Inferior parietal cortex (tissue), 1 donor: ENCODE measurements at regions not wholly inside any gene's neighbourhood (a gene's known extent, or its start where the extent isn't known, plus 50 kb on each side); places are given as distances from the start of the nearest gene placed in this dataset.

Source experiments
- DNase-seq: peaks from one replicate; pipeline ENCODE4 v3.0.0-alpha.2; 2016; ENCODE audit errors: extremely low spot score

- no peak for DNase-seq
Observed at GRCh38 chr1:219993554-219994433, 52.5 kb downstream of the EPRS1 start.

GRCh38 chr1:219991919-219992318, 54.4 kb downstream of the EPRS1 start:
- no peak for DNase-seq

DNA sequence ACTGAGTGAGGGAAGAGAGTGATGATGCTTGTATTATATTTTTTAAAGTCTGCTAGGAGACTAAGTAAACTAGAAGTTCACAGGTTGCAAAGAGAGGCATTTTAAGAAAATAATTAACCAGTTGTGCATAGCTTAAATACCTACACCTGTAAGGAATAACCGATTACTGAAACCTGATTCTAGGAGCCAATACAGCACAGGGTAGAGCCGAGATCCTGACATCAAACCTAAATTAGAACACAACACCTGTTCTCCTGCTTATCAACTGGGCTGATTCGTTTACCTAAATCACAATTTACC, 54.8 kb downstream of the EPRS1 start:
- no peak for DNase-seq

- DNase-seq: peak; percentile 62
Observed at GRCh38 chr1:219990782-219991510, 55.4 kb downstream of the EPRS1 start.

DNA sequence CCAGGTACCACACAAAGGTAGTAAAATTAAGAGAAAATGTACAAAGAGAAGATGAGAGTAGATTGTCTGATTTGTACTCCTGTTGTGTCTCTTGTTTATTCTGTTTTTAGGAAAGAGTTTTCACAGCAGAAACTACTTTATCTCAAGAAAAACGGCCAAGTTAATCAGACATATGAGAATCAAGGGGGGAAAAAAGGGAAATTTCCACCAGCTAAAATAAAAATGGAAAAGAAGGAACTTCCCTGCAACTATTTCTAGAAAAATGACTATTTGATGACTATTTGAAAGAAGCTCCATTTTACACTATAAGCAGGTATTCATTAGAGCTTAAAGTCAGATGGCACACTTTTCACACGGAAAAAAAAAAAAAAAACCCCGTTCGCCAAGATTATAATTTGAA, 56.5 kb downstream of the EPRS1 start:
- DNase-seq: no peak

- no peak for DNase-seq
Observed at GRCh38 chr1:219988818-219989217, 57.5 kb downstream of the EPRS1 start.

DNA sequence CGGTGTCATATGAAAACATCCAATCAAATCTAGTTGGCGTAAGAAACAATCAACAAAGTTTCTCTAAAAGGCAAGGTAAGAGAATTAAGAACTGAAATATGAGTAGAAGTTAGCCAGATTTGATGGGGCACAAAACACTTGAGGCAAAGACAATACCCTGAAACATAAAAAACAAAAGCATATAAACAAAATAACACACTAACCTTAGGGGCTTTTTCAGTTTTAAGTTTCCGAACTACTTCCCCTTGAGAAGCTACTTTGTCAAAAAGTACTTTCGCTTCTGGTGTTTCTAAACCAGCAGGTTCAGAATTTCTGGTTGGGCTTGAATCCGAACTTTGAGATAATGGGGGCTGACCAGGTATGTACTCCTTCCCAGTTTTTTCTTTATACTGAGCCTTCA, 57.9 kb downstream of the EPRS1 start:
- no peak for DNase-seq

DNA sequence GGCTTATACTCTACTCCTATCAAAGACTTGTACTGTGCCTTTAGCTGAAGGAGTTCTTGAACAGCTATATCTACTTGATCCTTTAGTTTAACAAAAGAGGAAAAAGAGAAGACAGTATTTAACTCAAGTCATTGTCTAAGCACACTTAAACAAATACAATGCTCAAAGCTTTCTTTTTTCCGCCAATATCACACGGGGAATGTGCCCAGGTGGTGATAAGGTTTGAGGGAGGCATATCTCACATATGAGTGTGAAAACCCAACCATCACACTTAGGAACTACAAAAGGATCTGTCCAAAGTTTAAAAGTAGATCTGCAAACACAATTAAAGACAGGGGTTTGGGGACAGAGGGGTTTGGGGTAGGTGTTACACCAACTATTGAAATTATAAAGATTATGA, 59.0 kb upstream of the SLC30A10 start:
- no peak for DNase-seq

- no peak for DNase-seq
Observed at GRCh38 chr1:219985169-219985568, 56.8 kb upstream of the SLC30A10 start.
